HG03135 (cell line): ENCODE measurements at regions not wholly inside any gene's neighbourhood (a gene's known extent, or its start where the extent isn't known, plus 50 kb on each side); places are given as distances from the start of the nearest gene placed in this dataset.
"Not testable (repeated sequence)": the region's sequence is repeated elsewhere in the genome, so short reads cannot be mapped to it uniquely, and the experiment has no call there.

Experiments
- ATAC-seq: cut with Tn5 transposase; IDR thresholded peaks from one replicate; pipeline ENCODE4 v1.9.1; 2021; ENCODE audit warnings: mild to moderate bottlenecking, moderate library complexity; ENCODE audit not compliant: unreplicated experiment

- ATAC-seq = no peak
Observed at GRCh38 chrX:108892501-108892900, 156.1 kb upstream of the IRS4 start.

GRCh38 chrX:108875548-108875947, 139.2 kb upstream of the IRS4 start:
- ATAC-seq = no peak

DNA sequence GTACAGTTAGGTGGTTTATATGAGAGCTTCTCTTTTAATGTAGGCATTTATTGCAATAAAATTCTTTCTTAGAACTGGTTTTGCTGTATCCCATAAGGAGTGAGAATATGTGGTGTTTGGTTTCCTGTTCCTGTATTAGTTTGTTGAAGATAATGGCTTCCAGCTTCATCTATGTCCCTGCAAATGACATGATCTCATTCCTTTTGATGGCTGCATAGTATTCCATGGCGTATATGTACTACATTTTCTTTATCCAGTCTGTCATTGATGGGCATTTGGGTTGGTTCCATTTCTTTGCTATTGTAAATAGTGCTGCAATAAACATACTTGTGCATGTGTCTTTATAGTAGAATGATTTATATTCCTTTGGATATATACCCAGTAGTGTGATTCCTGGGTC, 106.7 kb upstream of the IRS4 start:
- not testable (repeated sequence) for ATAC-seq

GRCh38 chrX:108833993-108834392, 97.6 kb upstream of the IRS4 start:
- ATAC-seq = no peak

GRCh38 chrX:108811891-108812290, 75.5 kb upstream of the IRS4 start:
- ATAC-seq = no peak

DNA sequence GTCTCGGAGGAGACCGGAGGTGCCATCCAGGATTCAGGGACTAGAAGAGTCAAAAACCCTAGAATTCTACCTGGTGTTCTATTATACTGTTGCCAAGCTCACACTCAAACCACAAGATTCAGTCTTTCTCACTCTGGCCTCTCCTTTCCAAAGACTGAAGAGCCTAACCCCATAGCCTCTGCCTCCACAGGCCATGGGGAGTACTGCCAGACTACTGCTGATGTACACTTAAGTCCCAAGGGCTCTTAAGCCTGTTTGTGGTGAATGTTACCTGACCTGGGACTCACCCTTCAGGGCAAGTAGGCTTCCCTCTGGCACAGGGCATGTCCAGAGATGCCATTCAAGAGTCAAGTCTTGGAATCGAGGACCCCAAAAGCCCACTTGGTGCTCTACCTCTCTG, 58.9 kb upstream of the IRS4 start:
- no peak for ATAC-seq
